Stimulated activated CD8-positive, alpha-beta memory T cell treated with anti-CD3 and anti-CD28 coated beads, Interleukin-15, amount 100 ng/mL, for 48 hours (primary cell): ENCODE measurements at regions not wholly inside any gene's neighbourhood (a gene's known extent, or its start where the extent isn't known, plus 50 kb on each side); places are given as distances from the start of the nearest gene placed in this dataset.

ENCODE experiments used
- DNase-seq, 2 donors: peaks; one replicate each; pipeline ENCODE4 v3.0.0-alpha.2; 2020; ENCODE audit warnings: low read depth in 2 of 2

DNA sequence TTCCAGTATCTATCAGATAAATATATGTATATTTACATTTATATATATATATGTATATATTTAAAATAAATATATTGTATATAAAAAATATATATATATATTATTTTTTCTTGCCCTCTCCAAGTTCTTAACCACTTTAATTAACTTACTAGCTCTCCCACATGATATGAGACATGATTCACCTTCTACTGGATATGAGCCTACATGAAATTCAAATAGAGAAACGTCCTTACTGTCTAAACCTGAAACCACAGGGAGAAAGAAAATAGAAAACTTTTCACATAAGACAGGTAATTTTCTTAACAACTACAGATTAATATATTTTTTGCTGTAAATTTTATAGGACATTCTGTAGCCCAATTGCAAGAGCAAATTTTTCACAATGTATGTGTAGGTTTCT lies 391.6 kb downstream of the ETS1 start:
- DNase-seq = no peak

DNA sequence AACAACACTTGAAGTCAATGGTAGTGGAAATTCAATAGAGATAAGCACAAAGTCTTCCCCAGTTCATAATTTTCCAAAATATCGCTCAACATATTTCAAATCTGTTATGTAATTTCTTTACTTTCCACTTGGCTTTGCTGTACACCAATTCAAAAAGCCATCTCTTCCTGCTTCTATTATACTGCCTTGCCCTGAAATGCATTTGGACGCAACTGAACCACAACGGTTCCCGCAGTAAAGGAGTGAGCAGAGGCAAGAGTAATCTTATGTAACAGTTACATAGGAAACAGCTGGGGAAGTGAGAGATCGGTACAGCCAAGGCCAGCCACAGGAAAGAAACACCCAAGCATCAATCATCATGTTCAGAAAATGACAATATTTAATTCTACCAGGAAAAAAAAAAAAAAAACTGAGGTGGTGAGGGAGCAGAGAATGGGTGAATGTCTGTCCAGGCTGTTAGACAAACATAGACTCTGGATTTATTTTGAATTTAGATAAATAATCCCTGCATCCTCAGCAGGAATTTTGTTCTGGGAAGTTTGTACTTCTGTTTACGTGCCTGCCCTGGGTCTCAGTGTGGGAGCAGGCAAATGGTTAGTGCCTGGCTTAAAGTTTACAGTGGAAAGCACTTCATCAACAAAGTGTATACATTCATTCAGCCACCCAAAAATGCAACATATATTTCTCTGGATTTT lies 392.2 kb downstream of the ETS1 start:
- DNase-seq = peak in 1 of 2 donors; percentile 16

DNA sequence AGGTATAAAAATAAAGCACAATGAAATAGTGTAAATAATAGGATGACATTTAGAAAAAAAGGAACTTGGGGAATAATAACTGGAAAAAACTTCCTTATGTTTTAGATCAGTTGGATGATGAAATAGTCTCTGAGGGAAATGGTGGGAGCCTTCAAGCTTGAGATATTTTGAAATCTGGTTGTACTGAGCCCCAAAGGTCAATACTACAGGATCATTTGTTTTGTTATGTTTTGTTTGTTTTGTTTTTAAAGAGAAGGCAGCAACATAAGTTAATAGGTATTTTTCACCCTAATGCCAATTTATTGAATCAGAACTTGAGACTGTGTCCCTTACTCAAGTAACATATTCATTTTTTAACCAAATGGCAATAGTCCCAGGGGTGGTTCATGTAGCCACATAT lies 393.1 kb downstream of the ETS1 start:
- no peak for DNase-seq

DNA sequence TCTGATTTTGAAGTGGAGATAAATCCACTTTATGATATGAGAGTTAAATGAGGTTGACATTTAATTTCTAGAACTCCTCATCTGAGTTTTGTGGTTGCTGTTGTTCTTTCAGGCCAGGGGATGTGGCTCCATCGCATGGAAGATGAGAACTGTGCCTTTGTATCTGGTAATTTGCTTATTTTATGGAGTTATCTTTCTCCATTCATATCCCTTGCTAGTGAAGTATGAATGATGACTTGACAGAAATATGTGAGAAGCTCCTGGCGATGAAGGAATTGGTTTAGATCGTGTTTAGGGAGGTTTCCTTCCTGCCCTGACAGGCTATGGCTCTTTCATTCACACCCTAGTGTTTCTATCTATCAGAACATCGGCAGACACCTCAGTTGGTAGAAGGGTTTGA lies 393.7 kb downstream of the ETS1 start:
- no peak for DNase-seq

DNA sequence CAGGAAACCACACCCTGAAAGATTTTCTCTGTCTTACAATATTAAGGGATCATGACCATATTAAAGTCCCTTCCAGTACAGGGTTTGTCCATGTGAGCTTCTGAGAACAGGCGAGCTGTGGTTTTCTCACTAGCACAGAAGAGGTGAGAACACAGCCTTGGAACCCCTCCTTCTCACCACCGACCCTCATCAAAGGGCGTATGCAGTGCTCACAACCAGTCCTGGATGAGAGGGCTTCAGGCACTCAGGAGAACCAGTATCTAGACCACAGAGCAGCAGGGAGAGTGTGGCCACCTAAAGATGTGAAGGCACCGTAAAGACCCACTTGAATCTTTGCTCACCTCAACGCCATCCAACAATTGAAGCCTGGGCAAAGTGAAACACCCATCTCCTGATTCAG lies 397.0 kb downstream of the ETS1 start:
- DNase-seq = no peak

DNA sequence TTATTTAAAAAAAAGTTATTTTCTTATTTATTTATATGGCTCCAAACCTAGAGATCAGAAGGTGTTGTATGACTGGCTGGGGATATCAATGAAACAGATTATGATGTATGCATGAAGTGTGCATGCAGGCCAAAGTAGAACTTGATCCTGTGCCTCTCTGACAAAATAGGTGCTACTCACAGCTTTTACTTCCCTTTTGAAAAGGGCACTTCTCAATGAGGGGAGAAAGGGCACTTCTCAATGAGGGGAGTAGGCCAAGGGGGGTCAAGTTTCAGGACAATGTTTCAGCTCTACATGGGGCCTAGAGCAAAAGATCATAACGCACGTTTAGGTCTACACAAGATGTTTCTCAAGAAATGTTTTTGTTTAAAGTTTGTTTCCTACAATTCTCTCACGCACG lies 397.5 kb downstream of the ETS1 start:
- DNase-seq = no peak

DNA sequence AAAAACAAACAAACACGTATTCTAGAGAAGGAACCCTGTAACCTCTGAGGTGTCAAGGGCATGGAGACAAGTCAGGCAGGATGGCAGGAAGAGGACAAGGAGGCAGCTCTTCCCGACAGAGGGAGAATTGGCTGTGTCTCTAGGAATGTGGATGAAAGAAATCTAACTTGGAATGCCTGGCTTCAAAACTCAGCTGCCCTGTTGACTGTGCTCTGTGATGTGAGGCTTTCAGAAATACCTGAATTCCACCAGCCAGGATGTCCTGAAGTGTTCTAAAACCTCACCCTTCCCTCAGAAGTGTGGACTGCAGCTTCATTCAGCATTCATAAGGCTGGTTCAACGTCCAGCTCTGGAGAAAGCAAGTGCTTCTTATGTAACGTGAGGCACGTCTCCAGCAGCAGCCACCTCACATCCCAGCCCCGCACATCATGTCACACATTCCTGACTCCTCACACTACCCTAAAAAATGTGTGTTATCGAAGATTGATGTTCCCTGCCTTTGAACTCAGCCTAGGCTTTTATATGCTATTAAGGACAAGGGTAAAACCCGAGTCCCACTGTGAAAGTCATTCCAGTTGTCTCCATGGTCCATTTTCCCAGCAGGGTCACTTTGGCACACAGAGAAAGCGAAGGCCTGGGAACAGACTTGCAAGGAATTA lies 398.9 kb downstream of the ETS1 start:
- no peak for DNase-seq

DNA sequence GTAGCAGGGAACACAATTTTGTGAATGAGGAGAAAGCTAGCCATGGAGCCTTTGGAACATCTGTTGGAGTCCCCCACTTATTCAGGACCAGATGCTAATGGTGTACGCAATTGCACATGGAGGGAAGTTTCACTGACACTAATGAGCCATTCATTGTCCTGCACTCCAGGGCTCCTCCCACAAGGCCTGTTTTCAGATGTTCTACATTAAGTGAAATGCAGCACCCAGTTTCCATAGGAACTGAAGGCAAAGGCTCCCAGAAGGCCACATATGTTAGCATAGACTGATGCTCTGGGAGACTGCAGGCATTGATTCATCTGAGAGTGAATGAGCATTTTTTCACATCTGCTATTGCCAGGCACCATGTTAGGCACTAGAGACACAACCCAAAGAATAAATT lies 399.5 kb downstream of the ETS1 start:
- no peak for DNase-seq

DNA sequence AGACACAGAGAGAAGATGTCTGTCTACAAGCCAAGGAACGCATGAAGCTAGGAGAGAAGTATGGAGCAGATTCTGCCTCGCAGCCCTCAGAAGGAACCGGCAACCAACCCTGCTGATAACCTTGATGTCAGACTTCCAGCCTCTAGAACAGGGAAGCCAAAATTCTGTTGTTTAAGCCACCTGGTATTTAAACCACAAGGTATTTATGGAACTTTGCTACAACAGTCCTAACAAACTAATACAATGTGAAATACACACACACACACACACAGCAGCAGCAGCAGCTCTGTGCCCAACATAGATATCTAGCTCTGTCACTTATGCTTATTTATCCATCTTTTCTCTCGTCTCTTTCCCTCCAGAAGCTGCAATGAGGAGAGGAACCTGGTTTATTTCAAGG lies 400.0 kb downstream of the ETS1 start:
- DNase-seq = no peak

DNA sequence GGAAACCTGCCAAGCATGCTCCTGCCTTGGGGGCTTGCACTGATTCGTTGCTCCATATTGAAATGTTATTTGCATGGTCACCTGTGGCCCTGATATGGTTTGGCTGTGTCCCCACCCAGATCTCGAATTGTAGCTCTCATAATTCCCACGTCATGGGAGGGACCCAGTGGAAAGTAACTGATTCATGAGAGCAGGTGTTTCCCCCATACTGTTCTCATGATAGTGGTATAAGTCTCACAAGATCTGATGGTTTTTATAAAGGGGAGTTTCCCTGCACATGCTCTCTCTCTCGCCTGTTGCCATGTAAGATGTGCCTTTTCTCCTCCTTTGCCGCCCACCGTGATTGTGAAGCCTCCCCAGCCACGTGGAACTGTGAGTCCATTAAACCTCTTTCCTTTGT lies 402.4 kb downstream of the ETS1 start:
- DNase-seq = no peak

DNA sequence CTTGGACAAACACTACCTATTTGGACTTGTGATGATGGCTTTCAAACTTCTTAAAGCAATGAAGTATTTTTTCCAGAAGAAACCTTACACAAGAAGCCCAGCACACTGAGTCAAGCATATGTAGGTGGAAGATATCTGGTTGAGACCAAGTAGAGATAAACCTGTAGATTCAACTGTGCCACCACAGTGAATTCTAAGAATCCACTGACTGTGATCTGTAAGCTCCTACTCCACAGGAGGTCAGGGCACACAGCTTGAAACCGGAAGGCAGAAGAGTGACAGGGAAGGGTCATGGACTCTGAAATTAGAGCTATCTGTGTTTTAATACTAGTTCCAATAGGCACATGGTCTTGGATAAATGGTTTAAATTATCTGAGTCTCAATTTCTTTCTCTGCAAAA lies 404.5 kb downstream of the ETS1 start:
- no peak for DNase-seq

DNA sequence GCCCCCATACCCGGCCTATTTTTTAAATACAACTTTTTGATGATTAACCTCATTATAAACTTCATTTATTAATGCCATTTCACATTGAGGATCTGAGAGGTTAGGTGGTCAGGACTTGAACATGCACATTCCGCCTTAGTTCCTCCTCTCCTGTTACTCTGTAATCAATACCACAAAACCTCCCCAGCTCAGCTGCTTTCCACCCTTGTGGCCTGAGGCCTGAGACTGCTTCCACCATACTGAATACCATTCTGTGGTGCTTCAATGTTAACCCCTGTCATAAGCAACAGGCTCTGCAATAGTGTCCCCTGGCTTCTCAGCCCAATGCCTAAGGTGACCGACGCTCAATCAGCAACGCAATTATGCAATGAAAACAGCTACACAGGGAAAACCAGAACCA lies 405.4 kb downstream of the ETS1 start:
- no peak for DNase-seq

DNA sequence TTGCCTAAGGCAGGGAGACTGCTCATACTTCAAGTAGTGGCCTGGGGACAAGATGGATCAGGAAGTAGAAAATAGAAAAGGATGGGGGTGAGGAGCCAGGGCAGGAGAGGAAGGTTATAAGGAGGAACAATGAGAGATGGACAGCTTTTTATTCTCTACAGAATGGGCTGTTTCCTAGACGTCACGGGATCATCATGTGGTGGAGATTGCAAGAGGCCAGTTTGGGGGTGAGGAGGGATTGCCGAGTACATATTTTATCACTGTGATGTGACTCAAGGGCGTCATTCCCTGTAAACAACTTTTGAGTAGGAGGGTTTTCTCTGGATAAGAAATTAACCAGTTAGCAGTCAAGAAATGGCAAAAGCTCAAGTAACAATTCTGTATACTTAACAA lies 406.3 kb downstream of the ETS1 start:
- no peak for DNase-seq

DNA sequence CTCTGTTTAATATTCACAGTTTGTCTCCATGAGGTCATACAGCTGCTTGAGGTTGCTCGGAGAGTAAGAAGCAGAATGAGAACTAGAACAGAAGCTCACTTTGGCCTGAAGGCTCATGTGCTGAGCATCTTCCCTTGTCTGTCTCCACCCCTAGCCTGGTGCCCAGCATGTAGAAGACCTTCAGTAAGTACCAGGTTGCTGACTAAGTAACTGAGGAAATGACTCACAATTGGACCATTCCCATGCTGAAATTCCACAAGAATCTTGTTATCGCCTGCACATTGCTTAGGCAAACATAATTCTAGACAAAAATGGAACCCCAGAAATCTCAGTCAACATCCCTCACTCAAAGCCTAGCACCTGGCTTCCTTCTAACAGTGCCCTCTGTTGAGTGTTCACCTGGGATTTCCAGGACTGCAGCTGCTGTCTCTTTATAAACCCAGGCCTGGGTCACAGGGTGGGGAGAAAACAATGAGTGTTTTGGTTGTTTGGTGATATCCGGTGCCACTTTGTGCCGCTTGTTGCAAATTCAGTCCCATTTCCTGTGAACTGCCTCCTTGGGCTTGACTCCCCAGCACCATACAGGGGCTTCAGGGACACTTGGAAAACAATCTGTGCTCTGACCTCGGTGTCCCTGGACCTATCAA lies 406.8 kb downstream of the ETS1 start:
- DNase-seq = no peak

DNA sequence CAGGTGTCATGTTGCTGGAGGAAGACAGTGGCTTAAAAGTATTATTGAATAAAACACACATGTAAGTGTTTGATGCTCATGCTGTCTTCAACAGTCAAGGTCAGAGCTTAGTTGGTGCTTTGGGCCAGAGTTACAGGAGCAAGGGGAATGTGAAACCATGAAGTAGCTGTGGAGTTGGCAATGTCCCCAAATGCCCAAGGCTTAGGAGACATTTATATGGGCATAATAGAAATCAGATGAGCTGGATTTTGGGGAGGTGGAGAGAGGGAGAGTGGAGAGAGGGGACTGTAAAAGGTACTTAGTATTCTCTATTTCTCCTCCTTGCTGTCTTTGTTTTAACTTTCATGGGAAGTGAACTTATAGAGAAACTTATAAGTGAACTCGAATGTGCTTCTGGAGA lies 407.8 kb downstream of the ETS1 start:
- no peak for DNase-seq

DNA sequence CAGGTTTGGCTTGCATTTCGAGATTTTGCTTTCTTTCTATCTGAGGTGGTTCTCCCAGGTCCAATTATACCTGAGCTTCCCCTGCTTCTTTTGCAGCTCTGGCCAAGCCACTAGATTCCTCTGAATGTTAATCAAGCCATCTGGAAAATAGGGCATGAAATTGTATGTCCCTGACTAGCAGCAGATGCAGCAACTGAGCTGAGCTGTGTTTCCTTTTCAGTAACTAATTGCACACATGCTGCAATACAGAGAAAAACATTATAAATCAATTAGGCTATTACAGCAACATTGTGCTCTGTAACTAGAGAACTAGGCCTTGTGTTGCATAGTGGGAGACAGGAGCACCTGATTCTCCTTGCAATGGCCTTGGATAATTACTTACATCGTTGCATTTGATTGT lies 408.3 kb downstream of the ETS1 start:
- no peak for DNase-seq

DNA sequence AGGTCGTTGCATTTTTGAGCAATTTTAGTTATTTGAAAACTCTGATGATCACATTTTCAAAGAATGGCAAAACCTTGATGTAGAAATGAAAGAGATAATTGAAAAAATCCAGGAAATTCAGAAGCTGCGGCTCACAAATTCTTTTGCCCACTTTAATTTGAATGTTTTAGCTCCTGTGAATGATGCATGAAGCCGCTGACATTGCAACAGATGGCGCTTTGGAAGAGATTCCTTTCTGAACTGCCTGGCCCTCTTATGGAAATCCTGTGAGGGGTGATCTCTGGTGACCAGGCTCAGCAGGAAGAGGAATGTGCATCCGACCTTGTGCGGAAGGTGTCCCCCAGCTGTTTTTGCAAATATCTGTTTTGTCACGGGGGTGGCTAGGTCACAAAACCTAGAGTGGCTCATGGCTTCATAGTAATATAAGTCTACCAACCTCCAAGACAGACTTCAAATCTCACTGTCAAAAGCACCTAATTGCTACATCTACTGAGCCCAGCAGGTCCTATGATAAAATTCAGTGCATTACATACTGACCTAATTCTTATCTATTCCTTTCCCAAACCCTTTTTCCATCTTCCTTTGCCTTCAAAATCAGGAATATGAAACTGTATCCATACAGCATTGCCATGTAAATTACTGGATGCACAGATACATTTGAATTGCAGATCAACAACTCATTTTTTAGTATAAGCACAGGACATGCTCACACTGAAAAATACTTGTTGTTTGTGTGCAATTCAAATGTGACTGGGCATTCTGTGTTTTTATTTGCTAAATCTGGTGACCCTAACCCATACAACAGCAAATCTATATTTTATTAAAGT lies 412.7 kb downstream of the ETS1 start:
- DNase-seq = no peak

DNA sequence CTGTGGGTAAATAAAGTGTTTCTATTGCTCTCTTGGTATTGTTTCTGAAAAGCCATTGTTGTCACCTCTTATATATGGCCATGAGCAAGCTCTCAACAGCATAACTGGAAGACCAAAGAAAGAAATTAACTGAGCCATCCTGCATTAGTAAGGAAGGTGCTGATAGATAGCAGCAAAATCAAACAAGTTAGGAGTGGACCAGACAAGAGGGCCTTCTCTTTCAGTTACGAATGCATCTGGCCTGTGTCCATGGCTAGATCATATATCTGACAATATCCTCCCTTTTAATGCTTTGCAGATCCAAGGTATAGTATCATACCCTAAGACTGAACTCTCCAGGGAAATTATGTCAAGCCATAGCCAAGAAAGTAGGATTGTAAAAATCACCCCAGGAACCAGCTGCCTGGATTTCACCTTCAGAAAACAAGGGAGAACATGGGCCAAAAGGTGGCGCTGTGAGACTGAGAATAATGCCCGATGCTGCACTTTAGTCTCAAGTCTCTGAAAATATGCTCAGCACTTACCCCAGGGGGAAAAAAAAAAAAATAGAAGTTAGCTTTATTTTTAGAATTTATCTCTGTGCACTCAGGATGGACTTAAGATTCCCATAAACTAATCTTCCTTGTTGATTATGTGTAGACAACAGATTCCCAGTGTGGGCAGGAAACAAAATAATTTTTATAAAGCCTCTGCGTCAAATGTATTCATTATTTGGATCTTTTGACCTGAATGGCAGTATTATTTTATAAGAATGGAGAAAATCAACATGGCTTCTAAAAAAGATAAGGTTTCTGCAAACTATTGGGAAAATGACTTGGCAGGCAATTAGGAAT lies 415.1 kb downstream of the ETS1 start:
- peak; percentile 67 for DNase-seq

DNA sequence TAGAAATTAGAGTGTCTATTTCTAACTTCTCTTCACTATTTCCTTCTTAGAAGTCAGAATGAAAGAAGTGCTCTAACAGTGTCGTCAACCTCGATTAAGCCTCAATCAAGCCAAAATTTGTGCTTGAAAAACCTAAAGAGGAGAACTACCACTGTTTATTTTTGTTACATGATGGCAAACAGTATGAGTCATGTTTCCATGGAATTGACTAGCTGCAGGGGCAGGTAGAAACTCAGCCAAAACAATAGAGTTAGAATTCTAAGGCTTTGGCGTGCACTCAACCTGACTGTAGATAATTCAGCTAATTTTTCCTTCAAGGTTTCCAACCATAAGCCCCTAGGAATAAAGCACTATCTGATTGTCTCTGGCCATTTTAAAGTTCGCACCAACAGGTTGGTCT lies 415.9 kb downstream of the ETS1 start:
- DNase-seq = no peak

DNA sequence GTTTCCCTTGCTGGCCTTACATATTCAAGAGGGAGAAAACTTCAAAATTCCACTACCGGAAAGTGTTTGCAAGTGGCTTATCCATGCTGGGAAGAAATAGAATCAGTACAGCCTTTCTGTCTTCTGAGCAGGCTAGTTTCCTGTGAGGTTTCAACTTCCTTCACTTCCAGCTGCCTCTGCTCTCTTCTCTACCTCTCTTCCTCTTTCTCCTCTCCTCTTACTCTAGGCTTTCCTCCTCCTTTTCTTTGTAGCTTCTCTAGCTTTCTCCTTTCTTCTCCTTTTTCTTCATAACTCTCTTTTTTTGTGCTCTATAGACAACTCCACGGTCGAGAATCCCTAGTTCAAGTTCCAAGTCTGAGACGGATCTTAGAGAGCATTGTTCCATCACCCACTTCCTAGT lies 421.8 kb downstream of the ETS1 start:
- DNase-seq = no peak

DNA sequence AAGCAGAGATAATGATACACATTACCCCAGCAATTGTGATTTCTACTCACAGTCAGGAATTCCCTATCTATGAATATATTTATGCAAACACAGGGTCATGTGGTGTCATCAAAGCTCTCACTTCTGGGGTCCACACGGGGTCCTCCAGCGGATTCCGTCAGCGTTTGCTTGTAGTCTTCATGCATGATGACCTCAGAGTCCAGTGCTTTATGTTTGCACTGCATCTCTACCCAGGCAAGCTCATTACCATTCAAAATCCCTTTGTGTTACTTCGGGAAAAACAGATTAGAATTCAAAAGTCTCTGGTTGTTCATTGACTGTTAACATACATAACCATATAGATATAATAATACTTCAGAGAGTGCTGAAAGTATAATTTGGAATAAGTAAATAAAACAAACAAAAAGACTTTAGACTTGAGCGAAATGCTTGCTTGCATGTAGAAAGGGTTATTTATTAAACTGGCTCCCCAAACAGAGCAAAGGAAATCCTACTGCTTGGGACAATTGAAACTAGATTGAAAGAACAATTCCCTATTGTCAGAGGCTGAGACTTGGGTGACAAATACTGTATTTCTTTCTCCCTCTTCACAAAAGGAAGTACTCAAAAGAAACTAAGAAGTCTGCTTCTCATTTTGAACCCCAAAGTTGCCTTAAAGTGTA lies 423.1 kb downstream of the ETS1 start:
- no peak for DNase-seq
